CD4-positive, alpha-beta T cell treated with Interleukin-6 at 100 ng/mL for 8 hours (primary cell): ENCODE measurements at regions not wholly inside any gene's neighbourhood (a gene's known extent, or its start where the extent isn't known, plus 50 kb on each side); places are given as distances from the start of the nearest gene placed in this dataset.

Experiments
- DNase-seq: peaks from one replicate; pipeline ENCODE4 v3.0.0-alpha.2; 2020; ENCODE audit warnings: mixed read lengths, low spot score

GRCh38 chr5:133738271-133738670 lies 125.9 kb upstream of the FSTL4 start:
- no peak for DNase-seq

- no peak for DNase-seq
Observed at GRCh38 chr5:133736512-133736911, 124.2 kb upstream of the FSTL4 start.

- no peak for DNase-seq
Observed at GRCh38 chr5:133735346-133735745, 123.0 kb upstream of the FSTL4 start.

GRCh38 chr5:133734916-133735315 lies 122.6 kb upstream of the FSTL4 start:
- DNase-seq, result no peak

GRCh38 chr5:133732536-133732935 lies 120.2 kb upstream of the FSTL4 start:
- DNase-seq, result no peak

GRCh38 chr5:133731951-133732350 lies 119.6 kb upstream of the FSTL4 start:
- DNase-seq, result no peak

- DNase-seq, result no peak
Observed at GRCh38 chr5:133730866-133731265, 118.5 kb upstream of the FSTL4 start.

GRCh38 chr5:133730346-133730745 lies 118.0 kb upstream of the FSTL4 start:
- DNase-seq, result no peak

GRCh38 chr5:133729800-133730199 lies 117.5 kb upstream of the FSTL4 start:
- DNase-seq, result no peak

- no peak for DNase-seq
Observed at GRCh38 chr5:133728475-133728874, 116.1 kb upstream of the FSTL4 start.

- DNase-seq, result no peak
Observed at GRCh38 chr5:133727636-133728035, 115.3 kb upstream of the FSTL4 start.

GRCh38 chr5:133723651-133724366 lies 111.5 kb upstream of the FSTL4 start:
- DNase-seq, result no peak

- no peak for DNase-seq
Observed at GRCh38 chr5:133723126-133723525, 110.8 kb upstream of the FSTL4 start.

- no peak for DNase-seq
Observed at GRCh38 chr5:133721365-133721764, 109.0 kb upstream of the FSTL4 start.

- DNase-seq, result no peak
Observed at GRCh38 chr5:133718457-133718856, 106.1 kb upstream of the FSTL4 start.

GRCh38 chr5:133716532-133717183 lies 104.3 kb upstream of the FSTL4 start:
- no peak for DNase-seq

- DNase-seq, result no peak
Observed at GRCh38 chr5:133715616-133716015, 103.3 kb upstream of the FSTL4 start.

- DNase-seq, result no peak
Observed at GRCh38 chr5:133715216-133715615, 102.9 kb upstream of the FSTL4 start.

GRCh38 chr5:133714161-133714915 lies 102.0 kb upstream of the FSTL4 start:
- DNase-seq, result no peak

GRCh38 chr5:133713751-133714150 lies 101.4 kb upstream of the FSTL4 start:
- DNase-seq, result no peak

- no peak for DNase-seq
Observed at GRCh38 chr5:133713209-133713608, 100.9 kb upstream of the FSTL4 start.

GRCh38 chr5:133712562-133712961 lies 100.2 kb upstream of the FSTL4 start:
- DNase-seq, result no peak

GRCh38 chr5:133709209-133709725 lies 96.9 kb upstream of the FSTL4 start:
- DNase-seq, result no peak
